Keratinocyte (primary cell): ENCODE measurements at regions not wholly inside any gene's neighbourhood (a gene's known extent, or its start where the extent isn't known, plus 50 kb on each side); places are given as distances from the start of the nearest gene placed in this dataset.
"Not testable (repeated sequence)": the region's sequence is repeated elsewhere in the genome, so short reads cannot be mapped to it uniquely, and the experiment has no call there.

Experiments used
- DNase-seq: peaks from one replicate; pipeline ENCODE4 v3.0.0-alpha.2; 2011; ENCODE audit warnings: low read depth, missing footprints, low spot score
- FAIRE-seq: peaks from 2 replicates; lab custom pipeline; 2011; peaks lifted over from hg19 to GRCh38; lab: Jason Lieb, UNC
- H2AFZ ChIP-seq: 2 replicates; pipeline ENCODE4 v1.6.0; 2012; ENCODE audit warnings: low read length, control low read depth, inconsistent platforms; ENCODE audit not compliant: control insufficient read depth
- H3K27ac ChIP-seq: 2 replicates; pipeline ENCODE4 v1.5.1; 2011; ENCODE audit warnings: low read length; ENCODE audit not compliant: control insufficient read depth, insufficient read depth
- H3K27me3 ChIP-seq: 3 replicates; pipeline ENCODE4 v1.6.0; 2011; ENCODE audit warnings: low read length; ENCODE audit not compliant: control insufficient read depth, insufficient read depth; ENCODE audit errors: extremely low read depth
- H3K36me3 ChIP-seq, 2 experiments: 2 replicates in 1 of 2; 3 replicates in 1 of 2; pipeline ENCODE4 v1.5.1; 2011; ENCODE audit warnings: low read length in 2 of 2, mild to moderate bottlenecking in 1 of 2; ENCODE audit not compliant: control insufficient read depth in 2 of 2, insufficient read depth in 2 of 2; ENCODE audit errors: extremely low read depth in 1 of 2
- H3K4me1 ChIP-seq: 3 replicates; pipeline ENCODE4 v1.5.1; 2011; ENCODE audit warnings: low read length; ENCODE audit not compliant: control insufficient read depth, insufficient read depth; ENCODE audit errors: extremely low read depth
- H3K4me2 ChIP-seq: 3 replicates; pipeline ENCODE4 v1.6.0; 2011; ENCODE audit warnings: low read depth, low read length; ENCODE audit not compliant: control insufficient read depth, insufficient read depth; ENCODE audit errors: extremely low read depth
- H3K4me3 ChIP-seq, 3 experiments: fragments of 200-600 bp in 1 of 3; sonication (generic) in 1 of 3; 2 replicates in 2 of 3; 3 replicates in 1 of 3; pipeline ENCODE4 v1.5.1; 2011 to 2016; ENCODE audit warnings: low read length in 3 of 3, mild to moderate bottlenecking in 3 of 3, control low read depth in 2 of 3, inconsistent platforms in 1 of 3, low read depth in 1 of 3, mixed read lengths in 1 of 3, mixed run types in 1 of 3, moderate library complexity in 1 of 3; ENCODE audit not compliant: control insufficient read depth in 2 of 3, insufficient read depth in 2 of 3; ENCODE audit errors: extremely low read depth in 1 of 3
- H3K79me2 ChIP-seq: 2 replicates; pipeline ENCODE4 v1.6.0; 2012; ENCODE audit warnings: low read length; ENCODE audit not compliant: control insufficient read depth, insufficient read depth
- H3K9ac ChIP-seq: 3 replicates; pipeline ENCODE4 v1.6.0; 2011; ENCODE audit warnings: low read length; ENCODE audit not compliant: control insufficient read depth, insufficient read depth; ENCODE audit errors: extremely low read depth
- H3K9me1 ChIP-seq: 3 replicates; pipeline ENCODE4 v1.6.0; 2011; ENCODE audit warnings: low read length; ENCODE audit not compliant: control insufficient read depth, insufficient read depth; ENCODE audit errors: extremely low read depth
- H3K9me3 ChIP-seq: 2 replicates; pipeline ENCODE4 v1.5.1; 2012; ENCODE audit warnings: low read depth, low read length; ENCODE audit not compliant: control insufficient read depth
- H4K20me1 ChIP-seq: 3 replicates; pipeline ENCODE4 v1.6.0; 2011; ENCODE audit warnings: low read length; ENCODE audit not compliant: control insufficient read depth, insufficient read depth; ENCODE audit errors: extremely low read depth
- CTCF ChIP-seq, 3 experiments: IDR thresholded peaks in 1 of 3; conservative IDR thresholded peaks in 1 of 3; optimal IDR thresholded peaks in 1 of 3; 2 replicates in 2 of 3; 3 replicates in 1 of 3; pipeline versions ENCODE3 to v1.5.1; 2011; ENCODE audit warnings: low read length in 3 of 3, mild to moderate bottlenecking in 3 of 3, moderate library complexity in 2 of 3, control low read depth in 1 of 3, inconsistent platforms in 1 of 3; ENCODE audit not compliant: insufficient read depth in 2 of 3; ENCODE audit errors: extremely low read depth in 1 of 3
- EZH2 ChIP-seq: IDR thresholded peaks from one replicate; pipeline ENCODE4 v1.6.1; 2012; ENCODE audit warnings: inconsistent platforms, mild to moderate bottlenecking, low read length, moderate library complexity
- dilution Hi-C: fragments of 300-500 bp; cut with MboI; formaldehyde crosslinking; loops from one replicate; pipeline ENCODE4 v1.7.0; 2020; ENCODE audit warnings: low sequenced_read_pairs; ENCODE audit not compliant: extremely low pct_ligation_motif_present

GRCh38 chr17:74141612-74142011 lies 61.9 kb upstream of the RPL38 start:
- no peaks in the 10 kb centered on the region for H3K9me3 ChIP-seq
- H3K4me3 ChIP-seq, result no peak overlapping the region
- H3K79me2 ChIP-seq, result no peaks in the 10 kb centered on the region
- dilution Hi-C loops, result no loop called here
- no peak for TF ChIP-seq CTCF (optimal IDR thresholded peaks at IDR 0.05 in 1 of 3, IDR thresholded peaks at IDR 0.05 in 1 of 3, conservative IDR thresholded peaks at IDR 0.05 in 1 of 3; ENCODE audit: extremely low read depth in 1 of 3, insufficient read depth in 2 of 3, low read length in 3 of 3)
- TF ChIP-seq EZH2, result no peak
- no peaks in the 10 kb centered on the region for H4K20me1 ChIP-seq
- H2AFZ ChIP-seq, result no peak overlapping the region
- FAIRE-seq (no peak), DNase-seq (no peak)
- H3K9me1 ChIP-seq, result no peaks in the 10 kb centered on the region
- H3K36me3 ChIP-seq, result no peaks in the 10 kb centered on the region
- H3K4me1 ChIP-seq, result no peaks in the 10 kb centered on the region
- no peak overlapping the region for H3K27ac ChIP-seq
- no peak overlapping the region for H3K4me2 ChIP-seq
- H3K27me3 ChIP-seq, result no peaks in the 10 kb centered on the region
- no peak overlapping the region for H3K9ac ChIP-seq

- DNase-seq, H3K4me2 ChIP-seq, FAIRE-seq, H3K4me3 ChIP-seq, H3K9ac ChIP-seq, H3K9me1 ChIP-seq, H3K36me3 ChIP-seq, H4K20me1 ChIP-seq, H2AFZ ChIP-seq, H3K27me3 ChIP-seq, H3K9me3 ChIP-seq, H3K79me2 ChIP-seq, H3K4me1 ChIP-seq, dilution Hi-C loops, H3K27ac ChIP-seq: not testable (repeated sequence)
Measured at GRCh38 chr17:74143318-74143717, 60.2 kb upstream of the RPL38 start.

- Histone ChIP-seq H3K27me3 (no peaks in the 10 kb centered on the region), H3K4me3 (no peak overlapping the region), H3K9me1 (no peaks in the 10 kb centered on the region), H4K20me1 (no peaks in the 10 kb centered on the region), H3K79me2 (no peaks in the 10 kb centered on the region), H3K4me2 (no peak overlapping the region), H3K4me1 (no peaks in the 10 kb centered on the region), H3K27ac (no peak overlapping the region), H2AFZ (no peak overlapping the region), H3K36me3 (no peaks in the 10 kb centered on the region), H3K9me3 (no peaks in the 10 kb centered on the region), H3K9ac (no peak overlapping the region)
- TF ChIP-seq EZH2 (no peak), CTCF (optimal IDR thresholded peaks at IDR 0.05 in 1 of 3, IDR thresholded peaks at IDR 0.05 in 1 of 3, conservative IDR thresholded peaks at IDR 0.05 in 1 of 3; ENCODE audit: extremely low read depth in 1 of 3, insufficient read depth in 2 of 3, low read length in 3 of 3) (no peak)
- dilution Hi-C loops, result no loop called here
- DNase-seq (no peak), FAIRE-seq (no peak)
Measured at GRCh38 chr17:74145756-74146155, 57.7 kb upstream of the RPL38 start.
